ENCODE measurements at regions not wholly inside any gene's neighbourhood (a gene's known extent, or its start where the extent isn't known, plus 50 kb on each side); places are given as distances from the start of the nearest gene placed in this dataset.

DNA sequence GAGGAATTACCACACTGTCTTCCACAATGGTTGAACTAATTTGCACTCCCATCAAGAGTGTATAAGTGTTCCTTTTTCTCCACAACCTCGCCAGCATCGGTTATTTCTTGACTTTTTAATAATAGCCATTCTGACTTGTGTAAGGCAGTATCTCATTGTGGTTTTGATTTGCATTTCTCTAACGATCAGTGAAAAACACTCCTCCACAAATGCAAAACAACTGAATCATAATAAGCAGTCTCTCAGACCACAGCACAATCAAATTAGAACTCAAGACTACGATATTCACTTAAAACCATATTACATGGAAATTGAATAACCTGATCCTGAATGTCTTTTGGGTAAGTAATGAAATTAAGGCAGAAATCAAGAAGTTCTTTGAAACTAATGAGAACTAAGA, 371.7 kb downstream of the CXXC4 start:
- TF ChIP-seq GATA3 (IDR thresholded peaks at IDR 0.05; ENCODE audit: low read depth, low read length) (no peak), GATA2 (IDR thresholded peaks at IDR 0.05; ENCODE audit: low read depth, low read length) (no peak)

All from SH-SY5Y (cell line).